T47D (cell line): ENCODE measurements at regions not wholly inside any gene's neighbourhood (a gene's known extent, or its start where the extent isn't known, plus 50 kb on each side); places are given as distances from the start of the nearest gene placed in this dataset.

ENCODE experiments used
- DNase-seq, 2 experiments: peaks; one replicate each; pipeline versions ENCODE4 v3.0.0 to v3.0.0-alpha.2; 2011 to 2012; ENCODE audit warnings: low read depth in 1 of 2, low spot score in 1 of 2
- JUND ChIP-seq: IDR thresholded peaks from 2 replicates; pipeline ENCODE4 v1.6.1; 2012; ENCODE audit warnings: low read depth
- in situ Hi-C: cut with HindIII; loops from 2 replicates; pipeline ENCODE4 v1.10.0; 2016; ENCODE audit warnings: low sequenced_read_pairs, low pct_unique_long_range_greater_than_20kb

- no peak for TF ChIP-seq JUND
- DNase-seq, result no peak
- in situ Hi-C loops, result no loop called here
Observed at GRCh38 chr7:86929293-86930109, 130.0 kb downstream of the ELAPOR2 start.

DNA sequence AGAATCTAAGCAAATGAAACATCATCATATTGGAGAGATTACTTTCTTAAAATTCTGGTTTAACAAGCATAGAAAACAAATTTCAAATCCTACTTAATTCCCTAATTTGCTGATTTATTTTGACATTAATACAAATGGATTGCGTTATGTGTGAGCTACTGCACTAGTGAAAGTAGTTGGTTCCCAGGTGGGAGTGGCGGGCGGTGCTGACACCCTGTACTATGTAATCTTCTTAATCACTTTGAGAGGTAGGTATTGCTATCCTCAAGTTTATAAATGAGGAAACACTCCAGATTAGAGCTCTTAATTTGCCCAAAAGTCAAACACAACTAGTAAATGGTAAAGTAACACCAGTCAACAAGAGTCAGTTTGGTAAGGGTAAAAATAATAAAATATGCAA, 131.1 kb downstream of the ELAPOR2 start:
- DNase-seq, result no peak
- in situ Hi-C loops, result no loop called here

GRCh38 chr7:86926732-86927131, 132.7 kb downstream of the ELAPOR2 start:
- TF ChIP-seq JUND, result no peak
- in situ Hi-C loops, result no loop called here

More for the DNA sequence above, 131.1 kb downstream of the ELAPOR2 start:
- no peak for TF ChIP-seq JUND

DNA sequence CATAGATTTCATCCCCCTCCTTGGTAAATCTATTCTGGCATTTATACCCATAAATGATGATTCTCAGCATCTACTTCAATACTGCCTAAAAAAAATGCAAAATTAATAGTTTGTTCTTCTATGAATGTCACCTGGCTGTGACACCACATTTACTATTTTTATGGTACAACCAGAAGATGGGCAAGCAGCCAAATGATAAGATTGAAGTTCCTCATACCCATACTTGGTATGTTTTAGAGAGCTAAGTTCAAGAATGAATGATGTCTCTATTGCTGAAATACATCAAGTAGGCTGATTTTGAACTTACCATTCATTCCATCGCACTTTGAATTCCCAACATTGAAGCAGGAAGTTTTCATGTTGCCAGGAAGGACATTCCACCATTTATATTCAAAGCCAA, 134.2 kb downstream of the ELAPOR2 start:
- no peak for TF ChIP-seq JUND
- in situ Hi-C loops, result no loop called here
- DNase-seq, result no peak

More at GRCh38 chr7:86926732-86927131, 132.7 kb downstream of the ELAPOR2 start:
- DNase-seq, result peak; percentile 28 to 68

DNA sequence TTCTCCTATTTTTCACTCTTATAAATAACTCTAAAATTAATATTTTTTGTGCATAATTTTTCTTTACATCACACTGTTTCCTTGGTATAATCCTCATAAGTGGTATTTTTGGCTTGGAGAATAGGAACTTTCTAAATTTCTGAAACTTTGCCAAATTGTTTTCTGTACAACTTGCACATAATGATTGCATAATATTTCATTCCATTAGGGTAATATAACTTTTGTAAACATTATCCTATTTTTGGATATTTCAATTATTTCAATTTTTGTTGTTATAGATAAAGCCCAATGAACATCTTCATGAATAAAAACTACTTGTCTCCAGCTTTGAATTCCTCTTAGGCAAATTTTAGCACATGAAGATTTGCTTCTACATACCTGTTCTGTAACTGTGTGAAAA, 135.9 kb downstream of the ELAPOR2 start:
- DNase-seq, result no peak
- no peak for TF ChIP-seq JUND
- in situ Hi-C loops, result no loop called here

DNA sequence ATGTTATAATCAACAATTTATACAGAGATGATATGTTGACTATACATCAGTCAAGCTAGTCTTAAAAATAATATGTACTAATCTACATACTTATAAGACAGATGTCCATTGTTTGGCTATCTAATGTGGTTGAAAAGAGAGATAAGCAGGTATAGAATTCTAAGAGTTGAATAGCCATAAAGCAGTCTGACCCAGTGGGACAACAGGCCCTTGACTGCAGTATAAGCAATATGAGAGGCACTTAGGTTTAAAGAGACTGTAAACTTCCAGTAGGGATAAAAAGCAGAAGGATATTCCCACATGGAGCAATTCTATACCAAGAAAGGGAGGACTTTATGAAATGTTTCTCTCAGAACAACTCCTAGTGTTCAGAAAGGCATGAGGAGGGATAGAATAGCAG, 139.3 kb downstream of the ELAPOR2 start:
- no peak for TF ChIP-seq JUND
- no peak for DNase-seq
- in situ Hi-C loops, result no loop called here

GRCh38 chr7:86918245-86918644, 141.2 kb downstream of the ELAPOR2 start:
- in situ Hi-C loops, result no loop called here
- DNase-seq, result no peak
- no peak for TF ChIP-seq JUND

GRCh38 chr7:86916277-86916825, 143.1 kb downstream of the ELAPOR2 start:
- TF ChIP-seq JUND, result no peak

DNA sequence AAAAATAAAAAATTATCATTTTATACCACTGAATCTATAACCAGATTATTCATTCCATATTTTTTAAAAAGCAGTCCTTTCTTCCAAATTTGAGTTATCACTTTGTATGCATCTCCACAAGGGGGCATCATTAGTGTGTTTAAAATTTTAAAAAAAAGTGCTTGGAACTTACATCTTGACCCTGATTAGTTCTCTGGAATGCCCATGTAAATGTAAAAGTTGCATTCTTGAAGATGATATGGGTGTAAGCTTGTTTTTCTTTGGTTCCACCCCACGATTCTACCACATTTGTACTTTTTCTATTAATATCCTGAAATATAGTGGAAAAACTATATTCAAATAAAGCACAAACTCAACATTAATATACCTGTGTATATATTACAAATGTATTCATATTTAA, 144.9 kb downstream of the ELAPOR2 start:
- TF ChIP-seq JUND, result no peak
- peak in 1 of 2 experiments; percentile 26 for DNase-seq
- in situ Hi-C loops, result no loop called here

More at GRCh38 chr7:86916277-86916825, 143.1 kb downstream of the ELAPOR2 start:
- DNase-seq, result no peak
- in situ Hi-C loops, result no loop called here
